ENCODE measurements at regions not wholly inside any gene's neighbourhood (a gene's known extent, or its start where the extent isn't known, plus 50 kb on each side); places are given as distances from the start of the nearest gene placed in this dataset.

DNA sequence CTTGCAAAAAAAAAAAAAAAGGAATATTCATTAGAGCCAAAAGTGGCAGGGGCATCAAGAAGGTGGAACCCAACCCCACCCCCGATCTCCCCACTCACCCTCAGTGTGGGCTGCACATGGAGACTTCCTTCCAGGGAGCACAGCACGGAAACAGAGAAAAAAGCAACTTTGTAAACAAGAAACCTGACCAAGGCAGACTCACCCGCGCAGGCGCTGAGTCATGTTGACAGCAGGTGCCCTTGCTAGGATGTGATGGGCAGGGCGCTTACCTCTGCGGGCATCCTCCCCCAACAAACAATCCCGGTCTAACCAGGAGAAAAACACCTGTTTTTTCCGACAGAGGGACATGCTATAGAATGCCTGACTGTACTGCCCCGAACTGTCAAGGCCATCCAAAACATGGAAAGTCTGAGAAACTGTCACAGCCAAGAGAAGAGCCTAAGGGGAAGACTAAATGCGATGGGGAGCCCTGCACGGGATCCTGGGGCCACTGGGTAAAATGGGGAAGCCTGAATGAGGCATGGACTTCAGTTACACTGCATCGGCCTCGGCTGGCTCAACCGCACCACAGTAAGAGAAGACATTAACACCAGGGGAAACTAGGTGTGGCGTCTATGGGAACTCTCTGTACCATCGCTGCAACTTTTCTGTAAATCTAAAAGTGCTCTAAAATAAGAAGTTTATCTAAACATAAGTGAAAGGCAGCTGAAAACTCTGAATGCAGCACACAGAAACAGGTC, 66.7 kb upstream of the GATA2 start:
- TF ChIP-seq POLR2A (IDR thresholded peaks at IDR 0.05; ENCODE audit: low read length) (no peak), GATA1 (IDR thresholded peaks at IDR 0.05; ENCODE audit: low read depth, low read length) (no peak)
